Transverse colon (tissue), 4 donors: ENCODE measurements at regions not wholly inside any gene's neighbourhood (a gene's known extent, or its start where the extent isn't known, plus 50 kb on each side); places are given as distances from the start of the nearest gene placed in this dataset.

ENCODE experiments used
- CTCF ChIP-seq, 5 experiments: fragments of 200-600 bp in 3 of 5; fragments of 450-650 bp in 2 of 5; sonication (generic) in 3 of 5; IDR thresholded peaks; 1 replicate in 2 of 5; 2 replicates in 3 of 5; pipeline ENCODE4 v1.5.1; 2016 to 2017; ENCODE audit warnings: antibody characterized with exemption in 5 of 5, inconsistent platforms in 3 of 5, mild to moderate bottlenecking in 2 of 5, moderate library complexity in 1 of 5
- EP300 ChIP-seq: sonication (generic); formaldehyde crosslinking; IDR thresholded peaks from one replicate; pipeline ENCODE4 v1.6.1; 2017; ENCODE audit warnings: antibody characterized with exemption, low read depth
- POLR2A ChIP-seq: fragments of 450-650 bp; IDR thresholded peaks from one replicate; pipeline ENCODE4 v1.6.1; 2016; ENCODE audit warnings: antibody characterized with exemption, mild to moderate bottlenecking, moderate library complexity
- POLR2AphosphoS5 ChIP-seq, 3 donors: sonication (generic); formaldehyde crosslinking; IDR thresholded peaks; one replicate each; pipeline ENCODE4 v1.6.1; 2016; ENCODE audit warnings: antibody characterized with exemption in 3 of 3

- TF ChIP-seq CTCF (IDR thresholded peaks at IDR 0.05) (no peak), POLR2A (no peak), POLR2AphosphoS5 (IDR thresholded peaks at IDR 0.05) (peak in 2 of 3 donors; percentile 34 to 51), EP300 (no peak)
Observed at GRCh38 chr2:106705877-106706276, 180.1 kb downstream of the ST6GAL2 start.
